Upper lobe of left lung (tissue), 4 donors: ENCODE measurements at regions not wholly inside any gene's neighbourhood (a gene's known extent, or its start where the extent isn't known, plus 50 kb on each side); places are given as distances from the start of the nearest gene placed in this dataset.

Experiments used
- CTCF ChIP-seq, 6 experiments: fragments of 450-650 bp in 4 of 6; fragments of 200-600 bp in 2 of 6; sonication (generic) in 2 of 6; IDR thresholded peaks; one replicate each; pipeline ENCODE4 v1.5.1; 2016 to 2019; ENCODE audit warnings: antibody characterized with exemption in 6 of 6
- EP300 ChIP-seq, 4 donors: sonication (generic); formaldehyde crosslinking; IDR thresholded peaks; one replicate each; pipeline ENCODE4 v1.5.1; 2017; ENCODE audit warnings: antibody characterized with exemption in 4 of 4, control low read depth in 2 of 4
- POLR2A ChIP-seq, 4 donors: fragments of 450-650 bp; IDR thresholded peaks; one replicate each; pipeline ENCODE4 v1.5.1; 2016 to 2017; ENCODE audit warnings: antibody characterized with exemption in 4 of 4, mild to moderate bottlenecking in 2 of 4
- POLR2AphosphoS5 ChIP-seq, 2 donors: sonication (generic); formaldehyde crosslinking; IDR thresholded peaks; one replicate each; pipeline ENCODE4 v1.5.1; 2017; ENCODE audit warnings: antibody characterized with exemption in 2 of 2

- TF ChIP-seq POLR2A (IDR thresholded peaks at IDR 0.05) (no peak), CTCF (IDR thresholded peaks at IDR 0.05) (no peak), EP300 (IDR thresholded peaks at IDR 0.05) (no peak), POLR2AphosphoS5 (IDR thresholded peaks at IDR 0.05) (no peak)
Measured at GRCh38 chr10:128875030-128875744, 591.9 kb upstream of the MGMT start.
